Cardiac fibroblast (primary cell): ENCODE measurements at regions not wholly inside any gene's neighbourhood (a gene's known extent, or its start where the extent isn't known, plus 50 kb on each side); places are given as distances from the start of the nearest gene placed in this dataset.

Experiments
- DNase-seq, 2 donors: peaks; one replicate each; pipeline versions ENCODE4 v3.0.0 to v3.0.0-alpha.2; 2010; ENCODE audit warnings: low read depth in 2 of 2
- H3K4me3 ChIP-seq, 2 donors: replicated peaks in 1 of 2; 1 replicate in 1 of 2; 2 replicates in 1 of 2; pipeline ENCODE4 v1.5.1; 2011; ENCODE audit warnings: low read depth in 2 of 2, low read length in 2 of 2, mild to moderate bottlenecking in 2 of 2, moderate library complexity in 1 of 2
- TF ChIP-seq, protein P1 (sequence below): IDR thresholded peaks from one replicate; pipeline ENCODE4 v1.5.1; 2011; ENCODE audit warnings: low read depth, mild to moderate bottlenecking, low read length, inconsistent platforms

DNA sequence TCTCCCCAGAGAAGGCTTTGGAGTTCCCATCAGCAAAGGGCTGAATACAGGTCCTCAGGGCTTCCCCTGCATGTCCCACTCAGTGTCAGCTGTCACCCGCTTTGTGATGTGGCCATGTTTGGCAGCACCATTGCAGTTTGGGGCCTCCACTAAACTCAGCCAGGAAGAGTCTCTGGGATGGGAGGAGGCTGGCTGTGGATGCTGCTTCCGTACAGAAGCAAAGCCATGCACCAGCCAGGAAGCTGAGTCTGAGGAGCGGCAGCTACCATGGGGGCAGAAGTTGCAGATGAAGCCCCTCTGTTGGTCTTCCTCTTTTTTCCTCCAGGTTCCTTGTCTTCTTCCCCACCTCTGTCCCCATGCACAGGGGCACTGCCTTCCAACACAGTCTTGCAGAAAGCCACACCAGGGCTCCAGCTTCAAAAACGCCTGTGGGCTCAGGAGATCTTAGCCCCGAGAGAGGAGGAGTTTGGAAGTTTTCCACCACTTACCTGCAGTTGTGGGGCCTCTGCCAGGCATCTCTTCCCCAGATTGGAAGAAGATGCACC is 416.8 kb downstream of the NPHP4 start:
- no peak for DNase-seq
- TF ChIP-seq, protein P1, sequence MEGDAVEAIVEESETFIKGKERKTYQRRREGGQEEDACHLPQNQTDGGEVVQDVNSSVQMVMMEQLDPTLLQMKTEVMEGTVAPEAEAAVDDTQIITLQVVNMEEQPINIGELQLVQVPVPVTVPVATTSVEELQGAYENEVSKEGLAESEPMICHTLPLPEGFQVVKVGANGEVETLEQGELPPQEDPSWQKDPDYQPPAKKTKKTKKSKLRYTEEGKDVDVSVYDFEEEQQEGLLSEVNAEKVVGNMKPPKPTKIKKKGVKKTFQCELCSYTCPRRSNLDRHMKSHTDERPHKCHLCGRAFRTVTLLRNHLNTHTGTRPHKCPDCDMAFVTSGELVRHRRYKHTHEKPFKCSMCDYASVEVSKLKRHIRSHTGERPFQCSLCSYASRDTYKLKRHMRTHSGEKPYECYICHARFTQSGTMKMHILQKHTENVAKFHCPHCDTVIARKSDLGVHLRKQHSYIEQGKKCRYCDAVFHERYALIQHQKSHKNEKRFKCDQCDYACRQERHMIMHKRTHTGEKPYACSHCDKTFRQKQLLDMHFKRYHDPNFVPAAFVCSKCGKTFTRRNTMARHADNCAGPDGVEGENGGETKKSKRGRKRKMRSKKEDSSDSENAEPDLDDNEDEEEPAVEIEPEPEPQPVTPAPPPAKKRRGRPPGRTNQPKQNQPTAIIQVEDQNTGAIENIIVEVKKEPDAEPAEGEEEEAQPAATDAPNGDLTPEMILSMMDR = no peak
- H3K4me3 ChIP-seq = no peak overlapping the region

DNA sequence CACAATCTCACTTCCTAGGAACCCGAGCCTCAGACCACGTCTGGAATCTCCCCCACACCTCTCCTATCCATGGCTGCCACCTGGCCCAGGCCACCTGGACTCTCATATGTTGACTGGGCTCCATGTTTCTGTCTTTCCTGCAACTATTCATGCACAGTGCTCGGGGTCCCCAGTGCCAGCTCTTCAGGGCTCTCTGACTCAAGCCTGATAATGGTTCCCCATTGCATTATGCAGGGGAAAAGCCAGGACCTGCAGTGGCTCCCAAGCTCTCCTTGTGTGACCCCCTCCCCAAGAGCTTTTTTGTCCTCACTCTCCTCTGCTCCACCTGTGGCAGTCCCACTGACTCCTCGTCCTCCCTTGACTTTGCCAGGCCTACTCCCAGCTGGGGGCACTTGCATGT is 417.6 kb downstream of the NPHP4 start:
- DNase-seq = no peak
- TF ChIP-seq, protein P1 = no peak

GRCh38 chr1:5572794-5573193 is 419.4 kb downstream of the NPHP4 start:
- TF ChIP-seq, protein P1 = no peak
- H3K4me3 ChIP-seq = no peak overlapping the region
- DNase-seq = no peak

More for the DNA sequence above, 417.6 kb downstream of the NPHP4 start:
- no peak overlapping the region for H3K4me3 ChIP-seq

- TF ChIP-seq, protein P1 = no peak
- no peak for DNase-seq
- H3K4me3 ChIP-seq = no peak overlapping the region
These were observed 420.3 kb downstream of the NPHP4 start for GRCh38 chr1:5571861-5572401.

- H3K4me3 ChIP-seq = no peak overlapping the region
These were observed 420.8 kb downstream of the NPHP4 start for GRCh38 chr1:5571438-5571837.

GRCh38 chr1:5570931-5571330 is 421.3 kb downstream of the NPHP4 start:
- no peak overlapping the region for H3K4me3 ChIP-seq
- DNase-seq = no peak
- TF ChIP-seq, protein P1 = no peak

More at GRCh38 chr1:5571438-5571837, 420.8 kb downstream of the NPHP4 start:
- DNase-seq = no peak
- TF ChIP-seq, protein P1 = no peak

DNA sequence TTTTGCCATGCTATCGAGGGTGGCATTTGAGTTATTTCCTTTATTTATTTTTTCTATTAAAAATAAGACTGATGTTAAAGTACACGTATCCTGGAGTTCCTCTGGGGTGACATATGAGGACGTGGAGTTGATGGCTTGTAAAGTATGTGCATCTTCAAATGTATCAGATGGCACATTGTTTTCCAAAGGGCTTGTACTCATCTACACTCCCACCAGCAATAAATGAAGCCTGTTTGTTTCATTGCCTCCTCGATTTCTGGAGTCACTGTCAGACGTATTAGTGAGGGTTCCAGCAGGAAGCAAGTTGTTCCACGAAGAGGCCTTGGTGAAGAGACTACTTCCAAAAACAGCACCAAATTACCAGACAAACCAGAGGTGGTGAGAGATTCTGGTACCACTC is 423.9 kb downstream of the NPHP4 start:
- H3K4me3 ChIP-seq = no peak overlapping the region
- no peak for DNase-seq
- TF ChIP-seq, protein P1 = no peak
